Fibroblast of peridontal ligament (primary cell): ENCODE measurements at regions not wholly inside any gene's neighbourhood (a gene's known extent, or its start where the extent isn't known, plus 50 kb on each side); places are given as distances from the start of the nearest gene placed in this dataset.

Source experiments
- DNase-seq: peaks from one replicate; pipeline ENCODE4 v3.0.0-alpha.2; 2010; ENCODE audit errors: extremely low read depth

DNA sequence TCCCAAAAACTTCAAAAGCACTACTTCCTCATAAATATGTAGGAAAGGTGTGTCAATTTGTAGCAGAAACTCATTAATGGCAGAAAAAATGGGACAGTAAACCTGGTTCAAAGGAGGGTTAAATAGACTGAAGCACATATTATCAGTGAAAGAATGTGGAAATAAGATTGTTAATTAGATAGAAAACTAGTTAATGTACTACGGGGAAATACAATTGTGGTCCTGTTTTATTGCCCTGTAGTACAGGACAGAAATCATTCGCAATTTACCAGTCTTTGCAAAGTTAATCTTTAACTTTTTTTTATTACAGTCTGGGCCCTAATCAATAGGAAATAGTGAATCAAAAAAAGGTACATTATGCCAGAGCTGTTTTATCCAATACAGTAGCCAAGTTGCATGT lies 82.0 kb upstream of the PAK5 start:
- DNase-seq, result no peak

DNA sequence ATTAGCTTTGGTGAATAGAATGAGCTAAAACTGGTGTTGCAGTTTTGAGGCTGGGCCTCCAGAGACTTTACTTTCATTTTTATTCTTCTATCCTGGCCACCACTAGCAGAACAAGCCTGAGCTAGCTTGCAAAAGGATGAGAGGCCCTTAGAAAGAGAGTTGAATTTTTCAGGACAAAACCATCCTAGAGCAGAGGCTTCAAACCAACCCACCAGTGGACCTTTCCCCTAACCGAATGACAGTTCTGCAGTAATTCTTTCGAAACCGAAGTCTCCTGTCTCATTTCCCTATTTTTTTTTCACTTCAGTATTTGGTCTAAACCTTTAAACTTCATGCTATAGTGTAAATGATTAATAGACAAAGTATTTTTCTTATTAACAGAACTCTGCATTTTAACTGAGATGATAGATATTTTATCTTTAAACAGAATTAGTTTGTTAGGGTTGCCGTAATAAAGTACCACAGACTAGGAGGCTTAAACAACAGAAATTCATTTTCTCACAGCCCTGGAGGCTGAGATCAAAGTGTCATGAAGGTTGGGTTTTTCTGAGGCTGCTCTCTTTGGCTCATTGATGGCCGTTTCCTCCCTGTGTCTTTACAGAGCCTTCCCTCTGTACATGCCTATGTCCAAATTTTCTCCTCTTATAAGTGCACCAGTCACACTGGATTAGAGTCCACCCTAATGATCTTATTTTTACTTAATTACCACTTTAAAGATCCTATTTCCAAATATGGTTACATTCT lies 80.6 kb upstream of the PAK5 start:
- DNase-seq, result no peak

DNA sequence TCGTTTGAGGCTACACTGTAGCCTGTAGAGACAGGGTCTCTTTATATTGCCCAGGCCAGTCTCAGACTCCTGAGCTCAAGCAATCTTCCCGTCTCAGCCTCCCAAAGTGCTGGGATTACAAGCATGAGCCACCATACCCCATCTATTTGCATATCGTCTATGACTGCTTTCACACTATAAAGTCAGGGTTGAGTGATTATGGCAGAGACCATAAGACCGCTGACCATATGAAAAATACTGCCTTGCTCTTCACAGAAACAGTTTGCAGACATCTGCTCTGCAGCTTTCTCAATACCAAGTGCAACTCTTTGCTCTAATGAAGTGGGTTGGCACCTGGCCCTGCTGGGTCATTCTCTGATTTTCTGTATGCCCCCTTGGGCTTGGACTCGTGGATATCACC lies 79.5 kb upstream of the PAK5 start:
- DNase-seq, result no peak

DNA sequence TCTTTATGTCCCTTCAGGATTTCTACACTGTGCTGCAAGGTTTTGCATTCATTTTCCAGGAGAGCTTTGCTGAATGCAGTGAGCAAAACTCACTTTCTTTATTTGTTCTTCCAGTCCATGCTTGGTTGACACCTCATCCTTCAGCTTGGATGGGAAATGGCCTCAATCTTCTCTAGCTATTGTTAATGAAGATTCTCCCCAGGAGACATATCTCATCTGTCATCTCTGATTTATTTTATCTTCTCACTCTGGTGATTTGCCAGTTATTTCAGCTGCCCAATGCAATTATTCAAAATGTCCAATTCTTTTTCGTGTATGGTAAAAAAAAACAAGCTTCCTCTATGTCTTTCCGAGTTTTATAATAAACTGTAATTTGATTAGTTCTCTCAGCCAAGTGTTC lies 77.9 kb upstream of the PAK5 start:
- no peak for DNase-seq

DNA sequence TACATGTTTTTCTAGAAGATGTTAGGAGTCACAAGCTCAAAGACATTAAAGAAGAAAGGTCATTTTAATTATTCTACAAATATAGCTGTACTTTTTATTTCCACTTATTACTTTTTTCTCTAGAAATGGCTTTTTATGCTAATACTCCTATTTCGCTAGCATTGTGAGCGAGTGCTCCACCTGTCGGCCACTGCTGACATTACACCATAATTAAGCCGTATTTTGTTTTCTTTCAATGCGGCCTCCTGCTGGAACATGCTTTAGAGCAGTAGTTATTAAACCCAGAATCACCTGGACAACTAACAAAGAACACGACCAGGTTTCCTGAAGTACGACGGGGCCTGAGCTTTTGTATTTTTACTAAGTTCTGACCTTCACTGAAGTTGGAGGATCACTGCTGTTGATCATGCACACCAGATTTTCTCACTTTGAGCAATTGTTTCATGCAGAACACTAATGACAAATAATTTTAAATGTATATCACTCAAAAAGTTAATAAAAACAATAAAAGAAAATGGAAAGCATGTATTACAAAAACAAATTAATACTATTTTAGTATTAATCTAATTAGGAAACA lies 74.1 kb upstream of the PAK5 start:
- peak; percentile 63 for DNase-seq

DNA sequence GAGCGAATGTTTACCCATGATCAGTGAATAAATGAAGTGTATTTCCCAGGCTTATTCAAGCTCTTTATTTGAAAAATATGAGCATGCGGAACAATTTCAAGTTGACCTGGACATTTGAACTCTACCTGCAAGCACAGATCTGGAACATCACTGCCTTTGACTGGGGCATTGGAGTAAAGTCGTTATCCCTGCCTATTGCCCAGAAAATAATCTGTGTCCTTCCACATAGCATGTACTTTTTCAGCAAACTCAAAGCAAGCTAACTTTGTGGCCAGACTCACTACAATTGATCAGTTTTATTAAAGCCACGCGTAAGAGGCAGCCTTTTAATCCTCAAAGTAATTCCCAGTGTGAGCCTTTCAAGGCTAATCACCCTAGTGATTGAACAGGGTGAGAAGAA lies 73.4 kb upstream of the PAK5 start:
- DNase-seq, result no peak

DNA sequence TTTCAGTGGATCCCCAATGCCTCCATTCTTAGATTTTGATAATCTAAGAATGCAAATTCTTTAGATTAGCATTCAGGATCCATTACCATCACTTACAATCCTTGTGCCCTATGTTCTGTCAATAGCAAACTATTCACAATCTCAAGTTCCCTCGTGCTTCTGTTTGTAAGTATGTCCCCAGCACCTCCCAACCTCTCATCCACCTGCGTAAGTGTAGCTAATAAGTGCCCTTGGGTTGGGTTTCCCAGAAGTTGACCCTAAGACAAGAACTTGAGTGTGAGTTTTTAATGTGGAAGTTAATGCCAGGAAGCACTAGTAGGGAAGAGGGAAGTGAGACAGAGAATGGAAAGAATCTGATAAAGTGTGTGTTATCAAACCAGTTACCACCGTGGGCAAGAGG lies 72.6 kb upstream of the PAK5 start:
- no peak for DNase-seq

DNA sequence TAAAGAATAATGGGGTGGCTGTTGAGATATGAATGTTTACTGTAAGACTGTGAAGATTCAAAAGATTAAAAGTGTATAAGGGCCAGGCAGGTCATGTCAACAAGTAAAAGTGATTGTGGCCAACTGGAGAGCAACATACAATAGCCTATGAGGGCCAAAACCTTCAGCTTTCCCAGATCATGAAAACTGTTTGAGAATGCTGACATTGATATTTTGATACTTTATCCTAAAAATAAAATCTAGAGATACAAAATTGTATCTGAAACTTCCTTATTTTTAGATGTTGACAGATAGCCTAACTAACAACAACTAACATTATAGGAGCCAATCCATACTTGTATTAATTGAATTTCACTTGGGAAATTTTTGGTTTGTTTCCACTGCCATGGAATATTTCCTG lies 70.3 kb upstream of the PAK5 start:
- DNase-seq, result no peak

DNA sequence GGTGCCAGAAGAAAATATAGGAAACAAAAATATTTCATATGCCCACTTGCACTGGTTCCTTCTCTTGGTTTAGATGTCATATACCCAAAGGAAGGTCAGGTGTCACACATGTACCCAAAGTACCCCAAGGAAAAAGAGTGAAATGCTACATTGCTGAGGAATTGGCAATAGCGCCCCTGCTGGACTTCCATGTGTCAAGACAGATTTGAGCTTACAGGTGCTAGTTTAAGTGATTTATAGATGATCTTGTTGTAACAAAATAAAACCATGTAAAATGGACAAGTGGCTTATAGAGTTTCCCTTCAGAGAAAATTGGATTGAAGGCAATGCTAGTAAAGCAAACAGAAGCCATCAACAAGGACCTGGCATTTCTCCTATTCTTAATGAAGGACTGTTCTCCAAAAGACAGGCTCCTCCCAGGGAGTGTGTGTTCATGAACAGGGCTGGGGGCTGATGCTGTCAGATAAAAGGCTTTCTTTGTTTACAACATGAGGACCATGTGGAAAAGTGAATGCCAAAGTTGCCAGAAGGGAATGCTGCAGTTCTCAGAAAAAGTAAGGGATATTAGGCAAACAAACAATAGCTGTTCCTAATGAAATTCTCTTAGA lies 64.3 kb upstream of the PAK5 start:
- DNase-seq, result no peak

DNA sequence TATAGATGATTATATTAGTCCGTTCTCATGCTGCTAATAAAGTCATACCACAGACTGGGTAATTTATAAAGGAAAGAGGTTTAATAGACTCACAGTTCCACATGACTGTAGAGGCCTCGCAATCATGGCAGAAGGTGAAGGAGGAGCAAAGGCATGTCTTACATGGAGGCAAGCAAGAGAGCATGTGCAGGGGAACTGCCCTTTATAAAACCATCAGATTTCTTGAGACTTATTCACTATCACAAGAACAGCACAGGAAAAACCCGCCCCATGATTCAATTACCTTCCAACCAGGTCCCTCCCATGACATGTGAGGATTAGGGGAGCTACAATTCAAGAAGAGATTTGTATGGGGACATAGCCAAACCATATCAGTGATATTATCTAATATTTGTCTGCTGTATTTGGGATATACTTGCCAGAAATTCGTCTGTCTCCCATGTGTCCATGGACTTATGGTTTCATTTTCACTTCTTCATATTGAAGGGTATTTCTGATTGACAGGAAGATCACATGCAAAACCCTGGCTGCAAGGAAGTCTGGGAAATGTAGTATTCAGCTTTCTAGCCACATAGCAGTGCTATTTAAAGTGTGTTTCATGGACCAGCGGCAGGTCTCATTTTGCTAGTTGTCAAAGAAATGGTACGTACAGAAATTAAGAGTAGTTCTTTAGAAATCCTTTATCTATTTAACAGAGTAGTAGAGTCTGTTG lies 50.5 kb upstream of the PAK5 start:
- DNase-seq, result peak; percentile 2
